ENCODE measurements at regions not wholly inside any gene's neighbourhood (a gene's known extent, or its start where the extent isn't known, plus 50 kb on each side); places are given as distances from the start of the nearest gene placed in this dataset.

DNA sequence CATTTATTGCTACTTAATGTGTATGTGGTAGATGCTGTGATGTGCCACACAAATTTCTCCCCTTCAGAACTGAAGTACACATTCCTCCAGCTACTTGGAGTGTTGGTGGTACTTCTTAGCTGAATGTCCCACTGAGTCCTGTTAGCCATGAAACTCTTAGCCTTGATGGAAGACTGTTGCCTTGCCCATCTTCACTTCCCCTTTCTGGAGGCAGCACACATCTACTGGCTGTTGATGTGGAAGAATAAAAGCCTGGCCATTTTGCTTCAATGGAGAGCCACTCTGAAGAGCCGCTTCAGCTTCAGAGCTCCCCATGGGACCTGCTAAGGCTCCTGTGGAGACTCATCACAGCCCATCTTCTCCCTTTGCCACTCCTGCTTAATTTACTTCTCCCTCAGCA, 157.7 kb upstream of the PITX2 start:
- no peak for DNase-seq

- DNase-seq = no peak
Measured at GRCh38 chr4:110781944-110782343, 159.1 kb upstream of the PITX2 start.

DNA sequence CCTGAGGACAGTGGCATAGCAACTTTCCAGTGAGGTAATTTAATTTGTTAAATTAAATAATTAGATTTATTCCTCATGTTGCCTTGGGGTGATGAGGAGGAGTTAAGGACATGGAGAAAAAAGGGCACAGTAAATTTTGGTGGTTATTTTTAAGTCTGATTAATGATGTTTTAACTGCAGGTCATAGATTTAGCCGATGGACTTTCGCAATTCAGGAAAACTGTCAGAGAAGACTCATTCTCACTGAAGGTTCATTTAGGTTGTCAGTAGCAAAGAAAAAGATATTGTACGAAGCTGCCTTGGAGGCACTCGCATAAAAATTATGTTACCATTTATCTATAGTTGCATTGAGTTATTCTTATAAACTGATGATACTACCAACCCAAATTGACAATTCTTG, 164.2 kb upstream of the PITX2 start:
- DNase-seq = no peak

GRCh38 chr4:110787707-110788106, 164.8 kb upstream of the PITX2 start:
- no peak for DNase-seq

DNA sequence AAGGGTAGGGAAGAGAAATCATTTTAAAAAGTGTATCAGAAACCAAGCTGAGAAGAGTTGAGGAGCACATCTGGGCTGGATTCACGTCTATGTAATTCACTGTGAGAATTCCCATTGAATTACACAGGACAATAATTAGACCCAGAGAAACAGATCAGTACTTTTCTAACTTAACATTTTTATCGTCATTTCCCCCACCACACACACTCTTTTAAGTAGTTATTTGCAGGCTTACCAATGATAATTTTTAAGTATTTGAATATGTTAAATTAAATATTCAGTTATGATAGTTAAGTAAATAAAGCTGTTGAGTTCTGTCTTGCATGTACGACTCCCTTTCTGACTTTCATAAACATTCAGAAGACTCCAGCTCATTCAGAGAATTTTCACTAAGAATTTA, 165.4 kb upstream of the PITX2 start:
- DNase-seq = no peak

DNA sequence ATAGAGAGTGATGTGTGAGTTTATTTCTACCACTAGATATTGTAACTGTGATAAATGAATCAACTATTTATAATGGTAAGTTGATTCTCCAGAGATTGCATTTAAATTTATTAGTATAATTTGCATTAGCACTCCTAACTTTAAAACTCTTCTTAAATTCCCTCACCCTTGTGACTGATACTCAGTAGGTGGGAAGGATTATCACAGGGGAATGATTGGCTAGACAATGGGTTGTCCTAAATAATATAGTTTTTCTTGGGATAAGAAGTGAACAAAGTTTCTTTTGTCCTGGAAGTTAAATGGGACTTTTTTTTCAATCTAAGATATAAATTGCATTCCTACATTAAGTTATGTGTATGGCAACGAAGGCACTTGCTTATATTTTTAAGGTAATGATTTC, 169.2 kb upstream of the PITX2 start:
- DNase-seq = no peak

GRCh38 chr4:110793381-110793801, 170.5 kb upstream of the PITX2 start:
- DNase-seq = no peak

GRCh38 chr4:110793890-110794554, 171.1 kb upstream of the PITX2 start:
- no peak for DNase-seq

- no peak for DNase-seq
Measured at GRCh38 chr4:110795971-110796370, 173.1 kb upstream of the PITX2 start.

DNA sequence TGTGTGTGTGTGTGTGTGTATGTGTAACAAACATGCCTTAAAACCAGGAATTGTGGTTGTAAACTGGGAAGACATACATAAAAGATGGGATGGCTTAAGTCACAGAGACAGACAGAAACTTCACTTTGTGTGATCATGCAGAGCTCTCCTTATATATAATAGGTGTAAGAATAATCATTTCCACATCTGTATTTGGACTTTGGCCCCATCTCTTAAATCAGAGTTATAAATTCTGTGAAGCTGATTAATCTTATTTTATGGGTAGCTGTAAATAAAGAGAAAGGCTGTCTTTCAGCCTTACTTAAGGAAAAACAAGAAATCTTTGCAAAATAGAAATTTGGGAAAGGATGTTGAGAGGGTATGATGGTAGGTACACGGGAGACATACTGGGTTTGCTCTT, 174.6 kb upstream of the PITX2 start:
- no peak for DNase-seq

DNA sequence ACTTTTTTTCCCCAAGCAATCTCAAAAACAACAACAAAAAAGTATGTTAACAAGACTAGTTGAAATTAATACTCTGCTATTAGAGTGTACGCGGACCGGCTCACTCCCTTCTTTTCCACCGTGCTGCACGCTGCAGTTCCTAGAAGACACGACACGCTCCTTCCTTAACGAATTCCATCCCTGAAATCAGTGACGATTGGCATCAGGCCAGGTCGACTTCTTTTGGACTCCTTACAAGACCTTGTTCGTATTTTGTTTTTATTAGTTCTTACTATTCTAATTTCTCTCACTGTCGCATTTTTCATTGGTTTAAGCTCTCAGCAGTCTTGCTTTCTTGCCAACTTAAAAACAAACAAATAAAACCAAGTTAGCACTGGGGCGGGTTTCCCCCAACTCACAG, 175.8 kb upstream of the PITX2 start:
- DNase-seq = no peak

- DNase-seq = no peak
Measured at GRCh38 chr4:110799211-110799610, 176.3 kb upstream of the PITX2 start.

DNA sequence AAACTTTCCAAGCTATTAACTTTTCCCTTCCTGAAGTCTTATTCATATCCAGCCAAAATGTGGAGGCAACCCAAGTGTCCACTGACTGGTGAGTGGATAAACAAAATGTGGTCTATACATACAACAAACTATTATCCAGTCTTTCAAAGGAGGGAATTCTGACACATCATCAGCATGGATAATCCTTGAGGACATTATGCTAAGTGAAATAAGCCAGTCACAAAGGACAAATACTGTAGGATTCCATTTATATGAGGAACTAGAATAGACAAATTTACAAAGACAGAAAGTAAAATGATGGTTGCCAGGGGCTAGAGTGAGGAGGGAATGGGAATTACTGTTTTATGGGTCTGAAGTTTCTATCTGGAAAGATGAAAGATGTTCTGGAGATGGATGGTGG, 178.7 kb upstream of the PITX2 start:
- DNase-seq = no peak

GRCh38 chr4:110808351-110808878, 185.5 kb upstream of the PITX2 start:
- no peak for DNase-seq

DNA sequence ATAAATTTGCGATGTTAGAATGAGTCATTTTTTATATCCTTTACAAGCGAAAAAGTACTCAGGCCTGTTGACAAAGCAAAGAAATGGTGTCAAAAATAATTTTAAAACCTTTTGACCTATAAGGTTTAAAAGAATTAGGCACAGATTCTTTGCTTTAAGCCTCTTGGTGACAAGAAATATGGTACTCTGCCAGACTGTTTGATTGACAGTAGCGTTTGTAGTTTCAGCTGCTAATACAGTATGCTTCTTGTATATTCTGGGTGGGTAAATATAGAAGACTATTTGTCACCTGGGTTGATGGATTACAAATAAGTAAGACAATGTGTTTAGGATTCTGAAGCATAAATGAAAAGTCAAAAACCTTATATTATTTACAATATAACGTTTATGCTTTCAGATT, 193.1 kb upstream of the PITX2 start:
- DNase-seq = no peak

- no peak for DNase-seq
Measured at GRCh38 chr4:110816367-110816766, 193.5 kb upstream of the PITX2 start.

DNA sequence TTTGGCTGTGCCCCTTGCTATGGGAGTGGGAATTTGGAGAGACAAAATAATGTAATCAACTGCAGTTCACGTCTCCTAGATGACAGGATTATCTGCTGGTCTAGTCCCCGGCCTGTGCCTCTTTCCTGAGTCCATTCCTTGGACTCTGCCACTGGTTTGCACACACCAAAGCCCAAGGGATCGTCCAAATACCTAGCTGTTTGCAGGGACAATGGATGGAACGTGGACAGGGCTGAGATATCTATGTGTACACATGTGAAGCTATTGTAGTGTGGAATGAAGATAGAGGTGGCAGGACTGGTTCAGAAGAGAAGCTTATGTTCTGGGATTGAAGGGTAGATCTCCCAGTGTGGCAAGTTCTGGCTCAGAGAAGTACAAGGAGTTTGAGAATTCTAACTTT, 198.3 kb upstream of the PITX2 start:
- no peak for DNase-seq

GRCh38 chr4:110823251-110823650, 200.4 kb upstream of the PITX2 start:
- no peak for DNase-seq

GRCh38 chr4:110824344-110824743, 201.5 kb upstream of the PITX2 start:
- no peak for DNase-seq

DNA sequence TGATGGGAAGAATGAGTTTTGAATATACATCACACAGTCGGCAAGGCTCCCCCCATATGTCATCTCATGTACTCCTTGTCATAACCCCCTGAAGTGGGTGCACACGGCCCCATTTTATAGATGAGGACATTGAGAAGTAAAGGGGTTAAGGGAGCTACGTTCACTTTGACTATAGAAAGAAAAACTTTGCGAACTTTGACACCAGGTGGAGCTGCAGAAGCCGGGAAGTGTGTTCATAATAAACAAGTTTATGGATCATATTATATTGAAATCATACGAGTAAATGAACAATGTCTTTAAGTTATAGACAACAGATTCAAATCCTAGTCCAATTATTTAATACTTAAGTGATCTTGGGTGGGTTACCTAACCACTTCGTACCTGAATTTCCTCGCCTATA, 203.8 kb upstream of the PITX2 start:
- DNase-seq = no peak

DNA sequence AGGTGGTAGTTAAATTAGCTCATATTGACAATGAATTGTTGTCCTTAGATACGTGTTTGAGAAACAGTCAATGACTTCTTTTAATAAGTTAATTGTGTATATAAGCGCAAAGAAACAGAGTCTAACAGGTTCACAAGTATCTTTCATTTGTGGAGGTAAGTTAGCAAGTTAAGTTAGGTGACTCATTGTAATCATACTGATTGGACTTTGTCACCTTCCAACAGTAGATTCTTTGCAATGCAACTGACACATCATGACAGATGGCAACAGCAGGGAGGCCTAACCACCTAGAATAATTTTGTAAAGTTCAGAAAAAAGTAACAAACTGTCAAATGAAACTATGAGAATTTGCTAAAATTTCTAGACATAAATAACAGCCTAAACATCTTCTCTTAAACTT, 207.6 kb upstream of the PITX2 start:
- DNase-seq = no peak

DNA sequence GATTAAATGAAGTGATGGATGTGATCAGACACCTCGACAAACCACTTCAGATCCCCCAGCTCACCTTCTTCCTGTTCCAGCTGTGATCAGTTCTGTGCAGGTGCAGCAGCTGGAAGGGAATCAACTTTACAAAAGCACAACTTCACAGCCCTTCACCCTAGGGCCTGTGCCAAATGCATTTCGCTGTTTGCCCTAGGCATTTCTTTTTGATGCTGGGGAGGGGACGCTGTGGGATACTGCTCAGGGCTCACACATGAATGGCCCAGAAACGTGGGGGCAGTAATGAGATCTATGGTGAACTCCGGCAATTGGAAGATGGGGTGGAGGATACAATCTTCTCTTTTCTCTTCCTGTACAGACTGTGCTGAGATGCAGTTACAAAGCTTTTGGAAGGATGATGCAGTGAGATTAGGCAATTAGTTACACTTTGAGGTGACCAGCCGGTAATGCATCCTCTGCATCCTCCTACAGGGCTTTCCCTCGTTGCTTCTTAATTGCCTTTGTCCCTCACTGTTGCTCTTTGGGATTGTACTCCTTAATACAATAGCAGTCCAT, 215.1 kb upstream of the PITX2 start:
- DNase-seq = no peak

GRCh38 chr4:110840221-110840654, 217.4 kb upstream of the PITX2 start:
- no peak for DNase-seq

- no peak for DNase-seq
Measured at GRCh38 chr4:110848787-110849186, 225.9 kb upstream of the PITX2 start.

GRCh38 chr4:110849461-110849860, 226.6 kb upstream of the PITX2 start:
- no peak for DNase-seq

Data from hippocampal formation (tissue), 2 donors.